HPDE6-E6E7 (cell line): ENCODE measurements at regions not wholly inside any gene's neighbourhood (a gene's known extent, or its start where the extent isn't known, plus 50 kb on each side); places are given as distances from the start of the nearest gene placed in this dataset.
A peak's percentile ranks its signal among the peaks of the same experiment; 100 is the strongest.
"Not testable (repeated sequence)": the region's sequence is repeated elsewhere in the genome, so short reads cannot be mapped to it uniquely, and the experiment has no call there.

ENCODE experiments used
- DNase-seq: peaks from one replicate; pipeline ENCODE4 v3.0.0; 2011; ENCODE audit warnings: missing footprints; ENCODE audit errors: extremely low spot score

DNA sequence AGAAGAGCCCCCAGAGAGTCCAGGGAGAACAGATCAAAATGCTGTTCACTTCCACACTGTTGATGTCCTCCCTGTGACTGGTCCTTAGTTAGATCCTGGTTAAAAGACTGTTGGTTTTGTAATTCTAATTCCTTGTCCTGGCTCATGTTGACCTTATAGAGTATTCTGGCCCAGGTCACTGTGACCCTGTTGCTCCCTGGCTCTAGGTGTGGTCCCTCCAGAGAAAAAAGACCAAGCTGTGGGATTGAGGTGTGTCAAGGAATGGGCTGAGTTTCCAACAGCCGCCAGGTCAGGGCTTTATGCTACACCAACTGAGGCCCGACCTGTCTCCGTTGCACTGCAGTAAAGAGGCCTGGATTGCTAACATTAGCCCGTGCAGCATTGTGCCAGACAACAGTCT lies 241.0 kb upstream of the MSX2 start:
- DNase-seq = no peak

DNA sequence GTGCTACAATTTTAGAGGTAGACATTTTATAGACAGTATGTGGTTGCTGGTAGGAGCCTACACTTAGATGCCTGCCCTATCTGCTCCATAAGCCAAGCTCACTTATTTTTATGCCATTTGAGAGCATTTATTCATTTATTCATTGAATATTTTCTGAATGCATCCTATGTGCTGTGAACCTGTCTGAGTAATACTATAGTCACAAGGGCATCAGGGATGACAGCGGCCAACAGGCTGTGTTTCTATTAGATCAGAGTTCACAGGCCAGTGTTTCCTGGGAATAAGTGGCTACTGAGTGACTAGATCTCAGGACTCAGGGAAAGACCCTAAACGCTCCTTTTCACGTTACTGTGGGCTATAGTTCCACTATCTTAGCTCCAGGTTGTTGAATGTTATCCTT lies 235.2 kb upstream of the MSX2 start:
- no peak for DNase-seq

DNA sequence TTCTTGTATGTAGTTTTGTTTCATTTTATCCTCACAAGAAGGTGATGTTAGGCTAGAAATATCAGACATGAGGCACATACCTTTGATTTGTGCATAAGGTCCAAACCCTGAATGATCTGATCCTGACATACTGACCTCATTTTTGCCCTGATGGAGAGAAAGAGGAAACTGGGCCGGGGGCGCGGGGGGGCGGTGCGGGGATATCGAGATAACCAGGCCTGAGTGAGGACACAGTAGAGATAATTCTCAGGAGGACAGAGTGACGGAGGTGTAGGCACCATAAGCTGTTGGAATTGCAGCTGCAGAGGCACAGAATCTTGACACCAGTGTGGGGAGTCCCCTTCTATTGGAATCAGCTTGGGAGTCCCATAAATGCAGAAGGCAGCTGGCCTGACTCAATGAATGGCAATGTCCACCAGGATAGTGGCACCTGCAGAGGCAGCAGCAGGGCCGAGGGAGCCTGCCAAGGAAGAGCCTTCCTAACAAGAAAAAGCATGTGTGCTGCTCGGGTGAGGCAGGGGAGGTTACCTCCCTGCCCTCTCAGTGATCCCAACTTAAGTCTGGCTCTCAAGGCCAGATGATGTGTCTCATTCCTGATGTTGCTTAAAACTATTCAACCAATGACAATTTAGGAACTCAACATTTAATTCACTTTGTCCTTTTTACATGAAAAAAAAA lies 234.3 kb upstream of the MSX2 start:
- DNase-seq = no peak

DNA sequence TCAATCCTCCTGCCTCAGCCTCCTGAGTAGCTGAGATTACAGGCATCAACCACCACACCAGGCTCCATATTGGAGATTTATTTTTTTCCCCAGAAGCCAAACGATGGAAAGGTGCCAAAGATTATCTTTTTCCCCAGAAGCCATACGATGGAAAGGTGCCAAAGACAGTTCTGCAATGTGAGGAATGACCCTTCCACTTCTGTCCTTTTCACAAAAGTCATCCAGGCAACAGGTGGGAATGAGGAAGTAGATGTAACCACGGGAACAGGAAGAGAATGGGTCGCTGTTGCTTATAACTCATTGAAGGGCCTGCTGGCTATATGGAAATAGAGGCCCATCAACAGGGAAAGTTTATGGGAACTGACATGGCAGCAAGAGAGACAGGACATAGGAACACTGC lies 233.7 kb upstream of the MSX2 start:
- DNase-seq = no peak

GRCh38 chr5:174491265-174491664 lies 233.1 kb upstream of the MSX2 start:
- no peak for DNase-seq

DNA sequence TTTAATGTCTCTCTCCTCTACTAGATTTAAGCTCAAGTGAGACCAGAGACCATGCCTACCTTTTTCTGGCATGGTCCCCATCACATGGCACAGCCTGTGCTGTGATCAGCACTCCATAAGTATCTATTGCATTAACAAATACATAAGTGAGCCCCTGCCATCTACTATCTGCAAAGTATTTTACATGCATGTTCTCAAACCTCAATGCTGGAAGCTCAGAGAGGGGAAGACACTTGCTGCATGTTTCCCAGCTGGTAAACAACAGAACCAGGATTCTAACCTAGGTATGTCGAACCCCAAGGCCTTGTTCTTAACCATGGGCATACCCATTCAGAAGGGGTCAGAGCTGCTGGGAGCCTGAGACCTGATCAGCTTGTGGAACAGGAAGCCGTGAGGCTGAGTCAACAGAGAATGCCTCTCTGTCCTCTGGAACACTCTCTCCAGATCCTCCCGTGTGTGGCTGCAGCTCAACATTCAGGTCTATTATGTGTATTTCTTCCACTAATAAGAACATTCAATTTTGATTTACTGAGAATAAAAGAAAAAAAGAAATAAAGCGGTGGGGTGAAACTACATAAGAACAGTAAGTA lies 232.5 kb upstream of the MSX2 start:
- DNase-seq = no peak

DNA sequence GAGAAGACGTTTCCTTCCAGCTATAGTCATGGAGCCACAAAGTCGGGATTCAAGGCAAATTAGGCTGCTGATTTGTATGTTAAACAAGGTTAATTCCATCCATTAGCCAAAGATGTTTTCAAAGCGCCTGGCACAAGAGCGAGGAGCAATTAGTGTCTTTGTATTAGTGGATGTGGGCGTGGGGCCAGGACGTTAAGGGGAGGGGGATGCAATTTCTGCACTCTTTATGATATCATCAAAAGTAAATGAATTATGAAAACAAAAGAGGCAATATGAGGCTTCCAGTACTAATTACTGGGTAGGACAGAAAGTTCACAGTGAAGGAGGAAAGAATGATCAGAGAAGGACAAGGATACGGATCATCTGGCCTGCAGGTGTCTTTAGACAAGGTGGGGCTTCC lies 230.9 kb upstream of the MSX2 start:
- no peak for DNase-seq

DNA sequence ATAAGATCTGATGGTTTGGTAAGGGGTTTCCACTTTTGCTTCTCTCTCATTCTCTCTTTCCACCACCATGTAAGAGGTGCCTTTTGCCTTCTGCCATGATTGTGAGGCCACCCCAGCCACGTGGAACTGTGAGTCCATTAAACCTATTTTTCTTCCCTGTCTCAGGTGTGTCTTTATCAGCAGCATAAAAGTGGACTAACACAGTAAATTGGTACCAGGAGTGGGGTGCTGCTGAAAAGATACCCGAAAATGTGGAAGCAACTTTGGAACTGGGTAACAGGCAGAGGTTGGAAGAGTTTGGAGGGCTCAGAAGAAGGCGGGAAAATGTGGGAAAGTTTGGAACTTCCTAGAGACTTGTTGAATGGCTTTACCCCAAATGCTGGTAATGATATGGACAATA lies 226.4 kb upstream of the MSX2 start:
- DNase-seq = not testable (repeated sequence)

GRCh38 chr5:174498575-174498974 lies 225.8 kb upstream of the MSX2 start:
- DNase-seq = not testable (repeated sequence)

DNA sequence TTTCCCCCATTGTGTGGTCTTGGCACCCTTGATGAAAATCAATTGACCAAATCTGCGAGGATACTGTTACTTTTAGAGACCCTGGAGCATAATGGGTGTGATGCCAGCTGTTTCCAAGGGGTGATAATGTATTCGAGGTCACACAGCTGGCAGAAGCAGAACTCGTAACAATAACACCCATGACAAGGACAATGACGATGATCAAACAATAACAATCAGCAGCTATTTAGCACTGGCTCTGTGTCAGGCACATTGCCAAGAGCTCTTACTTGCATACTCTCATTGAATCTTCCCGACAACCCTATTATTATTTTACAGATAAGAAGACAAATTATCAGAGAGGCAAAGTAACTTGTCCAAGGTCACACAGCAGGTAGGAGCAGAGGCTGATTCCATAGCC lies 223.7 kb upstream of the MSX2 start:
- no peak for DNase-seq

DNA sequence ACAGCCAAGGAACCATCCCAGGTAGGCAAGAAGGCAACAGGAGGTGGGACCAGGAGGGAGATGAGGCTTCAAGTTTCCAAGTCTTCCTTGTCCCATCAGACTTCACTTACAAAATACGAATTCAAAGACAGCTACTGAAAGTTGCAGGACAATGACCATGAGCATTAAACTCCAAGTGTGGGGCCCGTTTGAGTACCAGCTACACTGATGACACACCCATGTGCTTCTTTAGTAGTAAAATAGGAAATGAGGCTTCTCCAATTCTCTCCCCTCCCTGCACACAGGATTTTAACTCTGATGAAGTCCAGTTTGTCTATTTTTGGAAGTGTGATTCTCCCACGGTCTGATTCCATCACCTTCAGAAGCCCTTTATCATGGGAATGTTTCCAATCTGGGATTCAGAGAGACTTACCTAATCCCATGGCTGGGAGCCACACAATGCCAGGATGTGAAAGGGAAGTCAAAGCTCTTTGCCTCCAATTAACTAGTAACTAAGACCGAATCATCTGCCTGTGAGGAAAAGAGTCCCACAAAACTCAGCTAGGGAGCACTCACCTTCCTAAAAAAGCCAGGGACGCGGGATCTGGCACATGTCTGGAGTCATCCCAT lies 222.8 kb upstream of the MSX2 start:
- no peak for DNase-seq

DNA sequence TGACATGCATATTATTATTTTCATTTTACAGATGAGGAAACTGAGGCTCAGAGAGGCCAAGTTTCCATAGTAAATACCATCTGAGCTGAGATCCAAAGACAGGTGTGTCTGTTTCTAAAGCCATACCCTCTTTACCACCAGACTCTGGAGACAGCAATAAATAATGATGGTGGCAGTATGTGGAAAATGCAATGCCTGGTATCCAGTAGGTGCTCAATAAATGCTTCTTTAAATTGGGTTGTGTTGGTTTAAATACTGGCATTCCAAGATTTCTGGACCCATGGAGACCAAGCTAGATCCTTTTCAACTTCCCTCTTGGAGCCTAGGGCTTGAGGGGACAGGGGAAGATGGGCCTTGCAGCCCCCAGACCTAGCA lies 221.3 kb upstream of the MSX2 start:
- DNase-seq = no peak

DNA sequence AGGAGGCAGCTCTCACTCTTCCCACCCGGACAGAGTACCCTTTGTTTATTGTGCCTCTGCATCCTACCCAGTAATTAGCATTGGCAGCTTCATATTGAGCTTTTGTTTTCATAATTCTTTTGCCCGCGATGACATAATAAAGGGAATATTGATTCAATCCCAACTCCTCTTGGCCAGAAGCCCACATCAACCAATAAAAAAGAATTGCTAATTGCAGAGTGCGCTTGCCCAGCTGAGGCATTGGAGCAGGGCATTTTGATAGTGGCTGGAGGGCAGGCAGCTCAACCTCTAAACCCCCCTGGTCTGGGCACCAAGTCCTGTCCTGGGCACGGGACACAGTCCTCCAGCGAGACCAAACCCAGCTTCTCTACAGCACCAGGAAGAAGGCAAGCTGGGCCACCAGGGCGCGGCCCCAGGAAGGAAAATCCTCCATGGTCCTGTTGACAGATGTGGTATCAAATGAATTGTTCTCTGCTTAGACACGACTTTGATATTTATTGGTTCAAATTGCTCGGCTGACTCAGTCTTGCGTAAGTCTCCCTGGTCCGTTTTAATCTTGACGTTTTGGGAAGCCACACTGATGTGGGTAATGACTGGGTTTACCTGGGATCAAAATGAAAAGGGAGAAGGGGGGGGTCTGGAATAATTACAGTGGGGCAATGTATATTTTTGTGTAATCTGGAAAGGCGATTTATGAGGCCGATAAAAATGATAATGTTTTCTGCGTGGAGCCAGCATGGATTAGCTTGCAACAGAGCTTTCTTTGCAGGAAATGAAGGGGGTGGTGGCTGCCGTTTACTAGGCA lies 220.7 kb upstream of the MSX2 start:
- peak; percentile 40 for DNase-seq

GRCh38 chr5:174504266-174504726 lies 220.1 kb upstream of the MSX2 start:
- DNase-seq = no peak

GRCh38 chr5:174505621-174506020 lies 218.8 kb upstream of the MSX2 start:
- DNase-seq = no peak

DNA sequence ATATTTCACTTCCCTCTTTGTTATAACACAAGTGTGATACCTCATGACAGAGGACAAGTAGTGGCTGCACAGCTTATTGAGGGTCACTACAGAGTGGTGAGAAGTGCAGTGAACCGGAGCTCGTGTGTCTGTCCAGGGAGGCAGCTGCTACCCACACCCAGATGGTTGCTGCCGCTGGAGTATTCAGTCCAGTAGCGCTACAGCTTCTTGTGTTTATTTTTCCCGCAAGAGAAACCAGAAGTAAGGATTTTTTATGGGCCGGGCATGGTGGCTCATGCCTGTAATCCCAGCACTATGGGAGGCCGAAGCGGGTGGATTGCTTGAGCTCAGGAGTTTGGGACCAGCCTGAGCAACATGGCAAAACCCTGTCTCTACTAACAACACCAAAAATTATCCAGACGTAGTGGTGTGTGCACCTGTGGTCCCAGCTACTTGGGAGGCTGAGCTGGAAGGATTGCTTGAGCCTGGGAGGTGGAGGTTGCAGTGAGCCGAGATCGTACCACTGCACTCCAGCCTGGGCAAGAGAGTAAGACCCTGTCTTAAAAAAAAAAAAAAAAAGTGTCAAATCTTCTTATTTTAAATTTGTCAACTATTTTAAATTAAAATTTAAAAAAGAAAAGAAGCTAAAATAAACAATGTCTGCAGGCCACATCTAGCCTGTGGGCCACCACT lies 213.5 kb upstream of the MSX2 start:
- not testable (repeated sequence) for DNase-seq

- DNase-seq = no peak
Measured at GRCh38 chr5:174511714-174512253, 212.6 kb upstream of the MSX2 start.

DNA sequence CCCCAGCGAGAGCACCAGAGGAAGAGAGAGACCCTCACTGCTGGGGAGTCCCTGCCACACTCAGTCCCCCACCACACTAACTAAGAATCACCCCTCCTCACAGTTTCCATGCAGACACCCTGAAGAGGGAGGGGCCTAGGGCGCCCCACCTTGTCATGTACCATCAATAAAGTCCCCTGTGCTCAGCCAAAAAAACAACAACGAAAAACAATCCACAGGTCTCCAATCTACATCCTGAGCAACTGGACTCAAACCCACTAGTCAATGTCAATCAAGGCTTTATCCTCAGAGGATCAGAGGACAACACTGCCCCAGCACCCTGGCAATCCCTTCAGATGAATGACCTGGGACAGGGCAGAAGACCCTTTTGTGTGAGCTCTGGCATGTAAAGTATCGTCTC lies 210.1 kb upstream of the MSX2 start:
- no peak for DNase-seq

GRCh38 chr5:174514983-174515394 lies 209.4 kb upstream of the MSX2 start:
- no peak for DNase-seq

DNA sequence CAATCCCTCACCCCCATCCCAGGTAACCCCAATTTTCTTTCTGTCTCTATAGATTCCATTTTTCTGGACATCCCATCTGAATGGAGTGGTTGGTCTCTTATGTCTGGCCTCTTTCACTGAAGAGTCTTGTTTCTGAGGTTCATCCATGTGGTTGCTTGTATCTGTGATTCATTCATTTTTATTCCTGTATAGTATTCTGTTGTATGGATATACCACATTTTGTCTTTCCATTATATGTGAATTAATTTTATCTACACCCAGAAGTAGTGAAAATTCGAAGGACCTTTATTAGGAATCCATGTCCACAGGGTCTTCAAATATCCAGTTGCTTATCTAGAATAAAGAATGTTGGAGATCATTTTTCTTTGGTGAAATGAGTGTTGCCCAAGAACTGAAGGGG lies 207.6 kb upstream of the MSX2 start:
- no peak for DNase-seq

- no peak for DNase-seq
Measured at GRCh38 chr5:174518512-174518911, 205.9 kb upstream of the MSX2 start.
